Fibroblast of lung (primary cell): ENCODE measurements at regions not wholly inside any gene's neighbourhood (a gene's known extent, or its start where the extent isn't known, plus 50 kb on each side); places are given as distances from the start of the nearest gene placed in this dataset.
"Not testable (repeated sequence)": the region's sequence is repeated elsewhere in the genome, so short reads cannot be mapped to it uniquely, and the experiment has no call there.

Experiments
- EZH2 ChIP-seq: IDR thresholded peaks from 2 replicates; pipeline ENCODE4 v1.5.1; 2012; ENCODE audit warnings: low read length, control low read depth, mild to moderate bottlenecking; ENCODE audit errors: missing control alignments
- TF ChIP-seq, protein P1 (sequence below), 2 donors: IDR thresholded peaks in 1 of 2; conservative IDR thresholded peaks in 1 of 2; 1 replicate in 1 of 2; 2 replicates in 1 of 2; pipeline ENCODE4 v1.5.1; 2011 to 2012; ENCODE audit warnings: low read length in 2 of 2, control low read depth in 1 of 2, inconsistent platforms in 1 of 2, low read depth in 1 of 2, mild to moderate bottlenecking in 1 of 2

DNA sequence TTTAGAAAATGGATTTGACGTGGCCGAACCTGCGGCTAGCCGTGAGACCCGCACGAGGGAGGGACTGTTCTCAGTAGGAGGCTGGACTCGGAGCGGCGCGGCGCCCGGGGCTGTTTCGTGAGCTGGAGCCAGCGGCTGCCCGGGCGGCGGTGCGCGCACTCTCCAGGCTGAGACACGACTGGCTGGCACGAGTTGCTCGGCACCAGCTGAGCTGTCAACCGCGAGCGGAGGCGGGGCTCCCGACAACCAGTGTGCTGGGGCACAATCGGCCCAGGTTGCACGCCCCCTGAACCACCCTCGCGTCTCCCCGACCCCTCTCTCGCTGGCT is 58.5 kb upstream of the NBPF26 start:
- TF ChIP-seq, protein P1, sequence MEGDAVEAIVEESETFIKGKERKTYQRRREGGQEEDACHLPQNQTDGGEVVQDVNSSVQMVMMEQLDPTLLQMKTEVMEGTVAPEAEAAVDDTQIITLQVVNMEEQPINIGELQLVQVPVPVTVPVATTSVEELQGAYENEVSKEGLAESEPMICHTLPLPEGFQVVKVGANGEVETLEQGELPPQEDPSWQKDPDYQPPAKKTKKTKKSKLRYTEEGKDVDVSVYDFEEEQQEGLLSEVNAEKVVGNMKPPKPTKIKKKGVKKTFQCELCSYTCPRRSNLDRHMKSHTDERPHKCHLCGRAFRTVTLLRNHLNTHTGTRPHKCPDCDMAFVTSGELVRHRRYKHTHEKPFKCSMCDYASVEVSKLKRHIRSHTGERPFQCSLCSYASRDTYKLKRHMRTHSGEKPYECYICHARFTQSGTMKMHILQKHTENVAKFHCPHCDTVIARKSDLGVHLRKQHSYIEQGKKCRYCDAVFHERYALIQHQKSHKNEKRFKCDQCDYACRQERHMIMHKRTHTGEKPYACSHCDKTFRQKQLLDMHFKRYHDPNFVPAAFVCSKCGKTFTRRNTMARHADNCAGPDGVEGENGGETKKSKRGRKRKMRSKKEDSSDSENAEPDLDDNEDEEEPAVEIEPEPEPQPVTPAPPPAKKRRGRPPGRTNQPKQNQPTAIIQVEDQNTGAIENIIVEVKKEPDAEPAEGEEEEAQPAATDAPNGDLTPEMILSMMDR (conservative IDR thresholded peaks at IDR 0.05 in 1 of 2, IDR thresholded peaks at IDR 0.05 in 1 of 2; ENCODE audit: low read depth in 1 of 2, low read length in 2 of 2): not testable (repeated sequence)
- TF ChIP-seq EZH2: not testable (repeated sequence)
